Nucleus accumbens (tissue), 56 donors: ENCODE measurements at regions not wholly inside any gene's neighbourhood (a gene's known extent, or its start where the extent isn't known, plus 50 kb on each side); places are given as distances from the start of the nearest gene placed in this dataset.

Experiments used
- DNase-seq, 56 donors: peaks; one replicate each; lab custom pipeline; 2025; lab: John Stamatoyannopoulos, UW

DNA sequence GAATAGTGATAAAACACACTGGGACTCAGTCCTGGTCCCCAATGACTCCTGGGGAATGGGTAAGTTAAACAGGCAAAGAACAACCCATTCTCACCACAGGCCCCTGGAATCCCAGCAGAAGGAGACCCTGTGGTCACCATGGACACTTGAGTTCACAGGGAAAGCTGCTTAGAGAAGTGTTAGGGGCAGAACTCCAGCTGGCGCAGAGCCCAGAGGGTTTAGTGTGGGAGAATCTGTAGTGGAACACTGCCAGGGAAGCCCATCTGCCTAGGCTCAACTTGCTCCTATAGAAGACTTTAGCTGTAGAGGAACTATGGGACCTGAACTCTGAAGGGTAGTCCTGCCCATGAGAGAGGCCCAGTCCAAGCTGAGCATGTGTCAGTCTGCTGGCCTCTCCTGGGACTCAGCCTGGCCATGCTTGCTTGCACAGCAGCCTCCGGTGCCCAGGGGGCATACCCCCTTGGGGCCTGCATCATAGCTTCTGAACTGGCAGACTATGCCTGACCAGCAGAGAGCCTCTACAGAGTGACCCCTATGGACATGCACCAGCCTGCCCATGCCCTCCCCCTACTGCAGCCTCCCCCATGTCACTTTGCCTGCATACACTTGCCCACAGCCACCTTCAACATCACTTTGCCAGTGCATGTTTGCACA is 343.5 kb downstream of the IDS start:
- peak in 1 of 56 donors; percentile 0 for DNase-seq

DNA sequence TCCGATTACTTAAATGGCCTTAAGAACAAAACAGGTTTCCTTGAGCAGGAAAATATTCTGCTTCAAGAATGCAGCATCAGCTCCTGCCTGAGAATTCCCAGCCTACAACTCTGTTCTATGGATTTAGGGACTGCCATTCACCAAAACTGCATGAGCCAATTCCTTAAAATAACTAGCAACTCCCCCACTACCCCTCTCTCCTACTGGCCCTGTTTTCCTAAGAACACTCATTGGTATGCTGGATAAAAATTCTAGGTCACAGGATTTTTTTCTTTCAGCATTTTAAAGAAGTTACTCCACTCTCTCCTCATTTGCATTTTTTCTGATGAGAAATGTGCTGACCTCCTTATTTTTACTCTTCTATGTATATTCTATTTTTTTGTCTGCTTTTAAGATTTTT is 347.1 kb downstream of the IDS start:
- no peak for DNase-seq

DNA sequence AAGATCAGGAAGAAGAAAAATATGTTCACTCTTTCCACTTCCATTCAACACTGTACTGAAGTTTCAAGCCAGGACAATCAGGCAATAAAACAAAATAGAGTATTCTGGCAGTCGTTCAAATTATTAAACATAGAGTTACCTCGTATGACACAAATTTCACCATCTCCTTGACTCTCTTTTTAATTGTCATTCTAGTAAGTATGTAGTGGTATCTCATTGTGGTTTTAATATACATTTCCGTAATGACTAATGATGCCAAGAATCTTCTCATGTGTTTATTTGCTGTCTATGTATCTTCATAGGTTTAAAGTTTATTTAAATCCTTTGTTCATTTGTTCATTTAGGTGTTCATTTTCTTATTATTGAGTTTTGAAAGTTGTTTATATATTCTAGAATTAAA is 352.2 kb downstream of the IDS start:
- DNase-seq = no peak

DNA sequence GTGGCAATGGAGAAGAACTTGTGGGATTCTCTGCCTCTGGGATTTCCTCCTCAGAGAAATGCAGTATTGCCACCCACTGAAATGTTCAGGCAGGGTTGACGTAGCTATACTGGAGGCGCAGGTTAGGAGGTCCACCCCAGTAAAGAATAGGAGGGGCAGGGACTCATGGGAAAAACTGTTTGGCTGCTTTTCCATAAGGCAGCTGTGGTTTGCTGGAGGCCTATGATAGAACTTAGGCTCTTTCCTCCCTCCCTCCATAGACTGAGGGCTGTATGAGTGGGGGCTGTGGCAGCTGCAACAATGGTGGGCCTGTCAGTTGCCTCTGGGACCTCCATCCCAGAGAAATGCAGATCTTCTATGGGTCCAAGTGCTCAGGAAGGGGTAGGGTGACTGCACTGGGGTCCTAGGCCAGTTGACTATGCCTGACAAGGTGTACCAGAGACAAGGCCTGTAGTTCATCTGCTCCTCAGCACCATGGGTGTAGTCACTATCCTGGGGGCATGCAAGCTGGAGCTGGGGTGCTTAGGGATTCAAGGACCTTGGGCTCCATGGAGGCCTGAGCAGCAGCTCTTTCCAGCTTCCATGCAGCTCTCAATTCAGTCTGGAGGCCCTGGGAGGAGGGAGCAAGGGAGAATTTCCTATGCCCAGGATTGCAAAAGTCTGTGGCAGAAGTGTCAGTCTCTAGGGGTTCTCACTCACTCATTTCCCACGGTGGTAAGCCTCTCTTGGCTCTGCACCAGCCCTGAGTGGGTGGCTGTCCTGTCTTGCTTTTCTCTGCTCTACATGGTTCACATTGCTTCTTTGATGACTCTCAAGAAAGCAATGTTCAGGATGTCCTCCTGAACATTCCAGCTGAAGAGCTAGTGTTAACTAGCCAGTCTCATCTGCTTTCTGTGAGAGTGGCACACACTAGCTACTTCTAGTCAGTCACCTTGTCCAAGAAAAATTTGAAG is 353.0 kb downstream of the IDS start:
- DNase-seq = peak in 1 of 56 donors; percentile 0

DNA sequence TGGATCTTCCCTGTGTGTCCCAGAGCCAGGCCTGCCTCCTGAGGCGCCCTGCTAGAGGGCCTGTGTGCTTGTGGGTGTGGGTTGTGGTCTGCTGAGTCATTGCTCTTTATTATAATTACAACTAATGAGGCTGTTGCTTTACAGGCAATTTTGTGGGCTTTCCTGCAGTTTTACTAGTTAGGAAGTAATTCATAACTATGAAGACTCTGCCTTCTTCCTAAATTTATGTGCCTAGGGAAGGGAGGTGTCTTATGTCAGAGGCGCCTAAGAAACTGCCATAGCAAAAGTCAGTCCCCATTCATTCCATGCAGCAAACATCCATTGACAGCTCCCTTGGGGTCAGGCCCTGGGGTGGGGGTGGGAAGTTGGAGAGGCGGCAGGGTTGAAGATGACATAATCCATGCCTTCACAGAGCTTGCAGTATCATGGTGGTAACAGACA is 359.2 kb downstream of the IDS start:
- no peak for DNase-seq

DNA sequence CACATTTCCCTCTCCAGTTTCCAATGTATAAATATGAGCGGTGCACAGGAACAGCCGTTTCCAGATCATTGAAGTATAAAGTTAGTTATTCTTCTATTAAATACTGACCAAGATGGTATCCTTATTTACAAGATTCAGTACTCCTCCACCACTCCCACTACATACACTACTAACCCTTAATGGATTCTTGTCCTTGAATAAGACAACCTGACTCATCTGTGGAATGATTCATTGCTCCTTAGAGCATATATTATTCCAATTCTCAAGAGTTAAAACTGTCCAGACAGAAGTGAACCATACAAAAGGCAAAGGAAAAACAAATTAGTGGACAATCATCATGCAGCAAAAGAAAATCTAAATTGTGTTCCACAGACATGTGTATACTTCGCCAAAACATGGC is 373.3 kb downstream of the IDS start:
- no peak for DNase-seq

DNA sequence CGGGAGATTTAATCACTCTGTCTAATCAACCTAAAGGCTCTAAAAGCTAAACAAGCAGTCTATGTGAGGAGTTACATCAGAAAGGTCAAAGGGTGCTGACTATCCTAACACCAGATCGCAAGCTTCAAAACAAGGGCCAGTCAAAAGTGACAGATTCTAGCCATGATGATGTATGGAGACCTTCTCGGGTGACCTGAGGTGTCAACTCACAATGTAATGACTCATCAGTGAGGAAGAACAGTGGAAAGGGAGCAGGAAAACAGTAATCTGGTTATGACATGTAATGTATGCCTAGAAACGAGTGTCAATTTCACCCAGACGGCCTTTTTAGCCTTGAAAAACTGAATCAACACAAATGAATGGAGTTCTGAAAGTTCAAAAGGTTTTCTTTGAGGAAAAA is 375.3 kb downstream of the IDS start:
- no peak for DNase-seq

DNA sequence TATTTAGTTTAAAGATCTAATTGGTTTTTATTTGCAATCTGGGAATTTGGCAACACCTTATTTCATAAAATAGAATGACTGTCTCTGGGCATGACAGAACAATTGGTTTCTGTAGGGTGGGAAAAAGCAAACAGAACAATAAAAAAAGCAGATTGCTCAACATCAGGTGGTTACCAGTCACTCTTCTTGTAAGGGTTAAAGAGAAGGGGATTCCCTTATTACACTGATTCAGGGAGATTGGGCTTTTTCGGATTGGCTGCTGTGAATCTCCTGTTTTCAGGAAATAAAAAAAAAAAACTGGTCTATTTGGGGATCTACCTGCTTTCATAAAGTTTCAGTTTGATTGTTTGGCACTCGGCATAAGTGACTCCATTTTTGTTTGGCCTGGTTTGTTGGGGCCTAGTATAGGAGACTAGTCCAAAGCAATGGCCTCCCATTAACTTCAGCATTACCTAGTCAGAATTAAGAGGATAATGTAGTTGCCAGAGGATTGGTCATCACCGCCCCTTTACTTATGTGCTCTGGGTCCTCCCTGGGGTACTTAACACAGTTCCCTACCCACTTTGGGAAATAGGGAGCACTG is 380.5 kb downstream of the IDS start:
- DNase-seq = no peak

DNA sequence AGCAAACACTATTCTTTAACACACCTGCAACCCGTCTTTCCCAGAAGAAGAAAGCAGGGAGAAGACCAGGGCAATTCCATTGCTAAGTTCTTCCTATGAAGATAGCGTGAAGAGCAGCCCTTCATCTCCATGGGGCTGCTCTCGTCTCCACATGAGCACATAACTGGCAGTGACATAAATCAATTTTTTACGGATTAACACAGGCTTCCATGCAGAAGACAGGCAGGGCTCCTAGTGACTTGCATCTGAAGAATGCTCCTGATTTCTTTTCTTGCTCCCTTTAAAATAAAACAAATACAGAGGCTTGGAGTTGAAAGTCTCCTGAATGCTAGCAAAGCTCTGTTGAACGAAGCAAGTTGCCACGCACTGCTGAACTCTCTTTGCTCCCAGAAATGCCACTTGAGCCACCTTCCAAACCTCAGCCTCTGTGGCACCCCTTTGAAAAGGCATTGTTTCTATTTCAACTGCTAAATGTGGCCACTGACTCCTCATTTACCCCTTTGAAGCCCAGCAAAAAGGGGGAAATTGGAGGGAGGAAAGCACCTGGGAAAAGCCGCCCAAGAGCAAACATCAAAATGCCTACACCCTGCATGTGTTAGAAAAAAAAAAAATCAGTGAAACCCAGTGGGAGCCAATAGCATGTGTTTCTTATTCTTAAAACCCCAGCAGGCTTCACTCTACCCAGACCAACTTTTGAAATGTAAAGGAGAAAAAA is 383.7 kb downstream of the IDS start:
- DNase-seq = no peak

DNA sequence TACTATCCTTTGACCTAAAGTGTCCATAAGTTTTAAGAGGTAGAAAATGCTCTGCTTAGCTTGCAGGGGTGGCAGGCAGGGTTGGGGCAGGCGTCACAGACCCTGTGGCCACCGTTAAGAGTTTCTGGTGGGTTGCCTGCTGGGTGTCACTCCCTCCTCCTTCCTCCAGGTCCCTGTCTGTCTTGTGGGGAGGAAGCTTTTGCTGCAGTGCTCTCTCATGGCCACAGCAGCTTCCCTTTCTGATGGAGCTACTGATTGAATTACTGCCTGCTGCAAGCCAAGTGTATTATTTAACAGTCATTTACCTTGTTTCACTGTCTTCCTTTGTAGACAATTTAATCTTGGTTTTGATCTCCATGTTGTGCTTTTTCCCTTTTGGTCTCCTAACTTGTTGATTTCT is 384.6 kb downstream of the IDS start:
- no peak for DNase-seq

DNA sequence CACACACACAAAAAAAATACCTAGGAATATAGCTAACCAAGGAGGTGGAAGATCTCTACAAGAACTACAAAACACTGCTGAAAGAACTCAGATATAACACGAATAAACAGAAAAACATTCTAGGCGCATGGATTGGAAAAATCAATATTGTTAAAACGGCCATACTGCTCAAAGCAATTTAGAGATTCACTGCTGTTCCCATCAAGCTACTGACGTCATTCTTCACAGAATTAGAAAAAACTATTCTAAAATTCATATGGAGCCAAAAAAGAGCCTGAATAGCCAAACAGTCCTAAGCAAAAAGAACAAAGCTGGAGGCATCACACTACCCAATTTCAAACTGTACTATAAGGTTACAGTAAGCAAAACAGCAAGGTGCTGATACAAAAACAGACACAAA is 390.2 kb downstream of the IDS start:
- DNase-seq = no peak

DNA sequence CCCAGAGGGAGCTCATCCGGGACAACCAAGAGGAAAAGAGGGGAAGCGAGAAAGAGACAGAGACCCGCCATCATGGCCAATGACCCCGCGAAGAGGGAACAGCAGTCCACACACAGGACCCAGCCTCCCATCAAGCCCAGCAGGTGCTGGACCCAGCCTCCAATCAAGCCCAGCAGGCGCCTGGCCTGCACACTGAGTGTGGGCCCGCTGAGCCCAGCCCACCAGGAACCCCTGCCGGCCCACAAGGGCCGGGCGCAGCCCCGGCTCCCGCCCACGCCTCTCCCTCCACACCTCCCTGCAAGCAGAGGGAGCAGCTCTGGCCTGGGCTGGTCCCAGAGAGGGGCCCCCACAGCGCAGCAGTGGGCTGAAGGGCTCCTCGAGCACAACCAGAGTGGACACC is 391.1 kb downstream of the IDS start:
- DNase-seq = no peak

DNA sequence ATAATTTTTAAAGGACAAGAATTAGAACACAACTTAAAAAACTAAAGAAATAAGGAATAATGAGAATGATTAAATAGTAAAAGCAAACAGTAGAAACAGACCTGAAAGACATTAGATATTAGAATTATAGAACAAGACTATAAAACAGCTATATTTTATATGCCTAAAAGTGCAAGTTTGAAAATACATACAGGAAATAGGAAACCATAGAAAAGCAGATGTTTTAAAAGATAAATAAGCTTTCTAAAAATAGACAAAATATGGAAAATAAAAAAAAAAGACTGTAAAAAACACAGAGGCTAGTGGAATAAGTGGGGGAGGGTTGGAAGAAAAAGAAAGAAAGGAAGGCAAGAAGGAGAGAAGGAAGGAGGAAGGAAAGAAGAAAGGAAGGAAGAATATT is 407.3 kb downstream of the IDS start:
- DNase-seq = no peak

DNA sequence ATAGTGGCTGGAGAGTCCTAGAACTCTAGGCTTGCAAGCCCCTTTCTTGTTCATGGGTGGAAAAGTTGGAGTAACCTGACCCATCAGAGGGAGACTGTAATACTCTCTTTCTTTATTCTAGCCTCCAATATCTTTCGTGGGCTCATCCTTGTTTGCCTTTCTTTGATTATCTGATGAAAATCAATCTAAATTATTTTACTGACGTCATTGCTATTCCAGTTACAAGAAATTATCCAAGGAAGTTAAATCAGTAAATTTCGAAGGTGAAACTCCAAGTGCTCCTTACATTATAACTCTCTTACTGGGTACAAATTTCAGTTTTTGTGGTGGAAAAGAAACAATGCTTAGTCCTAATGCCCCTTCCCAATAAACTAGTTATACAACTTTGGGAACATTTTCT is 412.9 kb downstream of the IDS start:
- DNase-seq = no peak

DNA sequence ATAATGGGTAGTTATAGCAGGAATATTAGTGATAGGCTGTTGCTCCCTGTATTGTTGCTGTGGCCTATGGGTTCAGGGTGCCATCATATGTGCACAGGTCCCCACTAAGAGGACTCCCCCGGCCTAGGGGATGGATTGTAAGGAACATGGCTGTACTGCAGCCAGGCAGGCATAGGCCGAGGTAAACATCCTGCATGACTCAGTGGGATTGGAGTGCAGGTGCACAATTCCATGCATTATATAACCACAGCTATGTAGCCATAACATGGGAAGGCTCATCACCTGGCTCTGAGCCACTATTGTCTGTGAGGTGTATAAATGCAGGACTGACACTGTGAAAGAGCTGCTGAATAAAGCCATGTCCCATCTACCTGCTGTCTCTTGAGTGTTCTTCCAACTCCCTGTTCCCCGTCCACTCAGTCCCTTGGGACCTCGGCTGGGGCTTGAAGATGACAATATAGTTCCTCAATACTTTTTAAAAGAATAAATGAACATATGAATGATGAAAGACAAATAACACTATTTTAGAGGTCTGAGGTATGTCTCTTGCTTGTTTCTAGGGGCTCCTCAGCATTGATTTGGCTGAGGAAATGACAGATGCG is 425.2 kb downstream of the IDS start:
- no peak for DNase-seq

DNA sequence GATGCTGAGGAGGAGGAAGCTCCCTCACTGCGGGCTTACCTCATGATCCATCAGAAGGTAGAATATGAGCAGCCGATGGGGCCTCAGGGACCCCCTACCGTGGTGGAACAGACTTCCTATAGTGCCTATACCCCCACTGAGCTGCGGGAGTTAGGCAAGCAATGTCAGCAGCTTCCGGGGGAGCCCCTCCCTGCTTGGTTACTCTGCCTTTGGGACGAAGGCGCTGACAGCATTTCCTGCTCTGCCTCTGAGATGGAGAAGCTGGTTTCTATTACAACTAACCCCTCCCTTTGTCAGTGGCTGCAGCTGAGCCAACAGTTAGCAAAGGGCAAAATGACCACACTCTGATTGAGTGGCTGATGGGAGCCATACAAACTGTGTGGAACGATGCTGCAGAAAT is 430.7 kb downstream of the IDS start:
- no peak for DNase-seq

DNA sequence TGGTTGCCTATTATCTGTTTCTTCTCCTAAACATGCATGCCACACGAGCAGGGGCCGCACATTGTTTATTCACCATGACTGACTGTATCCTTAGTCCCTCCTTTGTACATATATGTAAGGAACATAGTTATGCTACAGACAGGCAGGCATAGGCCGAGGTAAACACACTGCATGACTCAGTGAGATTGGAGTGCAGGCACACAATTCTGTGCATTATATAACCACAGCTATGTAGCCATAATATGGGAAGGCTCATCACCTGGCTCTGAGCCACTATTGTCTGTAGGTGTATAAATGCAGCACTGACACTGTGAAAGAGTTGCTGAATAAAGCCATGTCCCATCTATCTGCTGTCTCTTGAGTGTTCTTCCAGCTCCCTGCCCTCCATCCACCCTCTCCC is 431.6 kb downstream of the IDS start:
- DNase-seq = no peak

DNA sequence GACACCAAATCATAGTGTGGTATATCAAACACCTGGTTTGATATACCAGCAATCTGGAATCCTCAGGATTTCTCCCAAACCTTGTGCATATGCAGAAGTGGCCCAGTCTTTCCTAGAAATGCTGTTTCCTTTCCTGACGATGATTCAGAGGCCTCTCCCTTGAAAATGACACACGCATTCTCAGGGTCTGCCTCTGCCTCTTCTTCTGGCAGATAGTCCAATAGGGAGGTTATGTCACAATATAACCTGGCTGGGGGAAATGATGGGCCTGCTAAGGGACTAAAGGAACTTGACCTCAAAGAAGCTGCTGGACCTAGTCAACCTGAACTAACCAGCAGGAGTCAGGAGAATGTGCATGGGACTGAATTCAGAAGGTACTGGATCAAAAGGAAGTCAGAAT is 435.2 kb downstream of the IDS start:
- DNase-seq = no peak

DNA sequence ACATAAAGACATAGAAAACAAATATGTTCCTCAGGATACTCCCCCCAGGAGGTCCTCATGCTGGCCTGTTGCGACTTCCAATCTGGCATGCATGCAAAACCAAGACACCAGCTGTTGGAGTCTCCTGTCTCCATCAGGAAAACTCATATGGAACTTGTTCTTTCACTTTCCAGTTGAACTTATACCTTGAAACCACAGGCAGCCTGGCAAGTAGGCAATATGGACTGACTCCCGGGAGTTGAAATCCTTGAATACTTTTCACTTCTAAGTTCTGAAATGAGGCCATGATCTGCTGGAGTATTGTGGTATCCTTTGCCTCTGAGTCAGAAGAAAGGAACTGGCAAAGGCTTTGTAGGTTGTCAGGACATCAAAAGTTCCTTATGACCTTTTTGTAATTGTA is 444.2 kb downstream of the IDS start:
- no peak for DNase-seq
